AG04449 (cell line): ENCODE measurements at regions not wholly inside any gene's neighbourhood (a gene's known extent, or its start where the extent isn't known, plus 50 kb on each side); places are given as distances from the start of the nearest gene placed in this dataset.
"Not testable (repeated sequence)": the region's sequence is repeated elsewhere in the genome, so short reads cannot be mapped to it uniquely, and the experiment has no call there.

ENCODE experiments used
- CTCF ChIA-PET: fragments of 350-600 bp; formaldehyde crosslinking; extraction: SDS; loops from one replicate; lab custom pipeline; 2021; ENCODE audit warnings: antibody characterized with exemption; lab: Yijun Ruan, JAX
- POLR2A ChIA-PET: fragments of 400-600, 350-600 bp; formaldehyde crosslinking; extraction: SDS; loops from one replicate; lab custom pipeline; 2020; ENCODE audit warnings: antibody characterized with exemption, inconsistent platforms; lab: Yijun Ruan, JAX
- DNase-seq: peaks from one replicate; pipeline ENCODE4 v3.0.0-alpha.2; 2010; ENCODE audit warnings: low read depth, low spot score
- H3K4me3 ChIP-seq: 2 replicates; pipeline ENCODE4 v1.5.1; 2011; ENCODE audit warnings: low read depth, mild to moderate bottlenecking, control low read depth, low read length
- TF ChIP-seq, protein P1 (sequence below): IDR thresholded peaks from one replicate; pipeline ENCODE4 v1.5.1; 2011; ENCODE audit warnings: mild to moderate bottlenecking, moderate library complexity, low read length, control low read depth, inconsistent platforms; ENCODE audit not compliant: insufficient read depth; ENCODE audit errors: missing control alignments

DNA sequence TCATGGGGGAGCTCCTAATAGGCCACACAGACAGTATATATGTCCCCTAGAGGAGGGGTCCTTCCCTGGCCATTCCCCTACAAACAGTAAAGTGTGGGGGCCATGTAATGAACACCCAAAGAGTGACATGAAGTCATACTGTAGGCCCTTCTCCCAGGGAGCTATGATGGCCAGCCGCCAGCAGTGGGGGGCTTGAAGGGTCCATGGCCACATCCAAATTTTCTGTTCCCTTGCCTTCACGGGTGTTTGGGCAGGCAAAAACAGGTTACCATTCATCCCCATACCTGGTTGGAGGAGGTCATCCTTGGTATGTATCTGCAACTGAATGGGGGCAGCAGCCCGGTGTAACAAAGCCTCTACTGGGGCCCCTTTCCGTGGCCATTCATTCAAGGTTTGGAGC is 2118.0 kb downstream of the LRRC4C start:
- CTCF ChIA-PET: no interaction called here

DNA sequence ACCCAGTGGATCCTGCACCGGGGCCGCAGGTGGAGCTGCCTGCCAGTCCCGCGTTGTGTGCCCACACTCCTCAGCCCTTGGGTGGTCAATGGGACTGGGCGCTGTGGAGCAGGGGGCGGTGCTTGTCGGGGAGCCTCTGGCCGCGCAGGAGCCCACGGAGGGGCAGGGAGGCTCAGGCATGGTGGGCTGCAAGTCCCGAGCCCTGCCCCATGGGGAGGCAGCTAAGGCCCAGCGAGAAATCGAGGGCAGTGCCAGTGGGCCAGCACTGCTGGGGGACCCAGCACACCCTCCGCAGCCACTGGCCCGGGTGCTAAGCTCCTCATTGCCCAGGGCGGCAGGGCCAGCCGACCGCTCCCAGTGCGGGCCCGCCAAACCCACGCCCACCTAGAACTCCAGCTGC is 2126.4 kb downstream of the LRRC4C start:
- POLR2A ChIA-PET, H3K4me3 ChIP-seq, CTCF ChIA-PET, DNase-seq: not testable (repeated sequence)

More for the DNA sequence above, 2118.0 kb downstream of the LRRC4C start:
- POLR2A ChIA-PET: no interaction called here
- TF ChIP-seq, protein P1, sequence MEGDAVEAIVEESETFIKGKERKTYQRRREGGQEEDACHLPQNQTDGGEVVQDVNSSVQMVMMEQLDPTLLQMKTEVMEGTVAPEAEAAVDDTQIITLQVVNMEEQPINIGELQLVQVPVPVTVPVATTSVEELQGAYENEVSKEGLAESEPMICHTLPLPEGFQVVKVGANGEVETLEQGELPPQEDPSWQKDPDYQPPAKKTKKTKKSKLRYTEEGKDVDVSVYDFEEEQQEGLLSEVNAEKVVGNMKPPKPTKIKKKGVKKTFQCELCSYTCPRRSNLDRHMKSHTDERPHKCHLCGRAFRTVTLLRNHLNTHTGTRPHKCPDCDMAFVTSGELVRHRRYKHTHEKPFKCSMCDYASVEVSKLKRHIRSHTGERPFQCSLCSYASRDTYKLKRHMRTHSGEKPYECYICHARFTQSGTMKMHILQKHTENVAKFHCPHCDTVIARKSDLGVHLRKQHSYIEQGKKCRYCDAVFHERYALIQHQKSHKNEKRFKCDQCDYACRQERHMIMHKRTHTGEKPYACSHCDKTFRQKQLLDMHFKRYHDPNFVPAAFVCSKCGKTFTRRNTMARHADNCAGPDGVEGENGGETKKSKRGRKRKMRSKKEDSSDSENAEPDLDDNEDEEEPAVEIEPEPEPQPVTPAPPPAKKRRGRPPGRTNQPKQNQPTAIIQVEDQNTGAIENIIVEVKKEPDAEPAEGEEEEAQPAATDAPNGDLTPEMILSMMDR: no peak
- no peak for DNase-seq
- no peak overlapping the region for H3K4me3 ChIP-seq

DNA sequence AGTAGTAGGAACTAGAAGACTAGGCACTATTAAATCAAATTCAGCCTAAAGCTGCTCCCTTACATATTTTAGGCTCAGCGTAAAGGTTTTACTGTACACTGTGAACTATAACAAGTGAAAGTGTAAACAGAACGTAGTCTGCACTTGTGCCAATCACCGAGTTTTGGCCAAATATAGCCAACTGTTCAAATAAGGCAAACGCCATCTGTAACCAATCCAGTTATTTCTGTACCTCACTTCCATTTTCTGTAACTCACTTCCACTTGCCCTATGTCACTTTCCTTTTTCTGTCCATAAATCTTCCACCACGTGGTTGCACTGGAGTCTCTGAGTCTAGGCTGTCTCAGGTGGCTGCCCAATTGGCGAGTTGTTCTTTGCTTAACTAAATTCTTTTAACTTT is 2132.2 kb downstream of the LRRC4C start:
- CTCF ChIA-PET: no interaction called here
- TF ChIP-seq, protein P1: no peak
- POLR2A ChIA-PET: no interaction called here
- DNase-seq: no peak
- no peak overlapping the region for H3K4me3 ChIP-seq

DNA sequence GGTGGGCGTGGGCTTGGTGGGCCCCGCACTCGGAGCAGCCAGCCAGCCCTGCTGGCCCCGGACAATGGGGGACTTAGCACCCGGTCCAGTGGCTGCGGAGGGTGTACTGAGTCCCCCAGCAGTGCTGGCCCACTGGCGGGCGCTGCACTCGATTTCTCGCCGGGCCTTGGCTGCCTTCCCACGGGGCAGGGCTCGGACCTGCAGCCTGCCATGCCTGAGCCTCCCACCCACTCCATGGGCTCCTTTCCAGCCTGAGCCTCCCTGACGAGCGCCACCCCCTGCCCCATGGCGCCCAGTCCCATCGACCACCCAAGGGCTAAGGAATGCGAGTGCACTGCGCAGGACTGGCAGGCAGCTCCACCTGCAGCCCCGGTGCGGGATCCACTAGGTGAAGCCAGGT is 2147.6 kb downstream of the LRRC4C start:
- H3K4me3 ChIP-seq, CTCF ChIA-PET, POLR2A ChIA-PET, DNase-seq: not testable (repeated sequence)

DNA sequence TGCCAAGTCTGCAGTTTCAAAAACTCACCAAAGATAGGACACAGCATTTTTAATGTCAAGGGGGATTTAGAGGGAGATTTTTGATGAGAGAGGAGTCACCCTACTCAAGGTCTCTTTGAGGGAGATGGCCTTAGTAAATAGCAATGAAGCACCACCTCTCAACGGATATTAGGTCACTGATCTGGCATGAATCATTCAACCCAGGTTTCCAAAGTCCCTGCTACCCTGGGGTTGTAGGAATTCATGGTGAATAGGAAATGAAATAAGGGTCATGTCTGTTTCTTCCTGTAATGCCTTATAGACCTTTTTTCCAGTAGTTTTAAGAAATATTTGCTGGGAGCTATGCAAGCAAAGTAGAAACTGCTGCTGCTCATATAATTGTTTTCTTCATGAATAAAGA is 2154.9 kb downstream of the LRRC4C start:
- no peak for DNase-seq
- H3K4me3 ChIP-seq: no peak overlapping the region
- TF ChIP-seq, protein P1: no peak
- ChIA-PET CTCF (no interaction called here), POLR2A (no interaction called here)

DNA sequence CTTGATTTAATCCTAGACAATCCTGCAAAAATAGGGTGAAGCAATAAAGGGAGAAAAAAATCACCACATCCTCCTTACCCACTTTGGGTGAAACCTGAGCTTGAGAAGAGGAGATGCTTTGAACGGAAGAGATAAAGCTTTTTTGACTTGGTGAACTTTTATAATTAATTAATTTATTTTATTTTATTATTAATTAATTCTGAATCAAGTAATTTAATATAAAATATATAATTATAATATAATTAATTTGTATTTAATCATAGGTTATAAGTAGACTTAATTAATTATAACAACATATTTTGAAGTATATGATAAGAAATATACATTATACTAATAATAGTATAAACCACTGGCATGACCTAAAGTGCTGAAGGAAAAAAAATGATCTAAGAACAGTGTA is 2164.8 kb downstream of the LRRC4C start:
- H3K4me3 ChIP-seq: no peak overlapping the region
- ChIA-PET POLR2A (no interaction called here), CTCF (no interaction called here)
- DNase-seq: no peak
- TF ChIP-seq, protein P1: no peak

DNA sequence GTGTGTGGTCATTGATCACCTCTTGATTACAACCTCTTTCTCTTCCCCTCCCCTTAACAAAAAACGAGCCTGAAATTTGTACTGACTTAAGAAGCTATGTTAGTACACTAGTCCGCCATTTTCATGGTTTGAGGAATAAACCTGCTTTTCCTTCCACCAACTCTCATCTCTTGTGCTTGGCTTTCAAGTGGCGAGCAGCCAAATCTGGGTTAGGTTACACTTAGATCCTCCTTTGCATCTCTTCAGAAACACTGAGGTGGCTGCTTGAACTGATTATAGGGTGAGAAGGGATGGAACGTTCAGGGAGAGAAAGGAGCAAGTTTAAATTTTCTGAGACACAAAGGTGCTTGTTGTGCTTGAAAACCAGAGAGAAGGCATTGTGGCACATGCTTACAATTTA is 2171.4 kb downstream of the LRRC4C start:
- H3K4me3 ChIP-seq: no peak overlapping the region
- ChIA-PET CTCF (no interaction called here), POLR2A (no interaction called here)
- no peak for DNase-seq
- TF ChIP-seq, protein P1: no peak
